ENCODE measurements at regions not wholly inside any gene's neighbourhood (a gene's known extent, or its start where the extent isn't known, plus 50 kb on each side); places are given as distances from the start of the nearest gene placed in this dataset.
A peak's percentile ranks its signal among the peaks of the same experiment; 100 is the strongest.

GRCh38 chr14:21988413-21988812 is 314.8 kb upstream of the OR4E1 start:
- Mint-ChIP-seq H3K27ac (peak overlapping the region; percentile 59), H3K36me3 (ENCODE audit: low read depth) (peaks cover 3% of the 10 kb centered on the region), H3K4me1 (peaks cover 8% of the 10 kb centered on the region), H3K27me3 (peaks cover 8% of the 10 kb centered on the region), H3K4me3 (no peak overlapping the region)
- H3K9me3 ChIP-seq (ENCODE audit: control insufficient read depth, low read length, poor library complexity, severe bottlenecking) = no peaks in the 10 kb centered on the region
- DNase-seq (no peak), ATAC-seq (no peak)

DNA sequence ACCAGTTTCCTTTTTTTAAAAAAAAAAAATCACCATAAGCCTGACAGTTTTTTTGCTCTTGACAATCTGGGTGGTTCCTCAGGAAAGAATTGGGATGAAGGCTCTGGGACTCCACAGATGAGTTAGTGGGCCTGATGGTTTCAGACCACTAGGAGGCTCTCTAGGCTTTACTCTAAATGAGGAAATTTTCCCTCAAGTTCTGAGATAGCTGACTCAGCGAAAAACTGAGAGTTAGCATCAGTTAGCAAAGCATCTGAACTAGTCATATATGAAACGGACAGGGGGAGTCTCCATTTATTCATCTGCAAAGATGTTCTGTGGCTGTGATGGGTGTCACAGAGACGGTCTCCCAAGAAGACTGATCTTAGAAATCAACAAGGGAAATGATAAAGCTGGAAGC is 314.3 kb upstream of the OR4E1 start:
- DNase-seq (no peak), ATAC-seq (peak; percentile 44)
- H3K27me3 Mint-ChIP-seq = peaks cover 8% of the 10 kb centered on the region
- H3K4me3 Mint-ChIP-seq = peak overlapping the region; percentile 21
- H3K9me3 ChIP-seq (ENCODE audit: control insufficient read depth, low read length, poor library complexity, severe bottlenecking) = no peaks in the 10 kb centered on the region
- H3K4me1 Mint-ChIP-seq = peaks cover 8% of the 10 kb centered on the region
- peak overlapping the region; percentile 59 for H3K27ac Mint-ChIP-seq
- peaks cover 3% of the 10 kb centered on the region for H3K36me3 Mint-ChIP-seq (ENCODE audit: low read depth)

DNA sequence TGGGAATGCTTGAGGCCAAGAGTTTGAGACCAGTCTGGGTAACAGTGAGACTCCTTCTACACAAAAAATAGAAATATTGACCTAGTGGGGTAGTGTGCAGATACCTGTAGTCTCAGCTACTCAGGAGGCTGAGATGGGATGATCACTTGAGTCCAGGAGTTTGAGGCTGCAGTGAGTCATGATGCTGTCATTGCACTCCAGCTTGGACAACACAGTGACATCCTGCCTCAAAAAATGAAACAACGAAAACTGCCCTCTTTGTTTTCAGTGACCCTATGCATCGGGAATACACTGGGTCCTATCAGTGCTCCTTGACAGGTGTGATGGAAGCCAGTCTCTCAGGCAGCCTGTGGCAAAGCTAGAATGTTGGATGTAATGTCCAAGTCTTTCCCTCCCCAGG is 311.5 kb upstream of the OR4E1 start:
- no peak overlapping the region for H3K4me3 Mint-ChIP-seq
- peaks cover 3% of the 10 kb centered on the region for H3K36me3 Mint-ChIP-seq (ENCODE audit: low read depth)
- H3K9me3 ChIP-seq (ENCODE audit: control insufficient read depth, low read length, poor library complexity, severe bottlenecking) = no peaks in the 10 kb centered on the region
- H3K27ac Mint-ChIP-seq = peak overlapping the region; percentile 57
- peaks cover 12% of the 10 kb centered on the region for H3K4me1 Mint-ChIP-seq
- DNase-seq (no peak), ATAC-seq (no peak)
- peaks cover 8% of the 10 kb centered on the region for H3K27me3 Mint-ChIP-seq

- Mint-ChIP-seq H3K4me3 (peak overlapping the region; percentile 53), H3K27ac (peak overlapping the region; percentile 19), H3K27me3 (no peaks in the 10 kb centered on the region), H3K36me3 (ENCODE audit: low read depth) (no peaks in the 10 kb centered on the region), H3K4me1 (peaks cover 10% of the 10 kb centered on the region)
- H3K9me3 ChIP-seq (ENCODE audit: control insufficient read depth, low read length, poor library complexity, severe bottlenecking) = no peaks in the 10 kb centered on the region
- ATAC-seq (peak; percentile 45), DNase-seq (no peak)
These were observed 305.3 kb upstream of the OR4E1 start for GRCh38 chr14:21978999-21979314.

DNA sequence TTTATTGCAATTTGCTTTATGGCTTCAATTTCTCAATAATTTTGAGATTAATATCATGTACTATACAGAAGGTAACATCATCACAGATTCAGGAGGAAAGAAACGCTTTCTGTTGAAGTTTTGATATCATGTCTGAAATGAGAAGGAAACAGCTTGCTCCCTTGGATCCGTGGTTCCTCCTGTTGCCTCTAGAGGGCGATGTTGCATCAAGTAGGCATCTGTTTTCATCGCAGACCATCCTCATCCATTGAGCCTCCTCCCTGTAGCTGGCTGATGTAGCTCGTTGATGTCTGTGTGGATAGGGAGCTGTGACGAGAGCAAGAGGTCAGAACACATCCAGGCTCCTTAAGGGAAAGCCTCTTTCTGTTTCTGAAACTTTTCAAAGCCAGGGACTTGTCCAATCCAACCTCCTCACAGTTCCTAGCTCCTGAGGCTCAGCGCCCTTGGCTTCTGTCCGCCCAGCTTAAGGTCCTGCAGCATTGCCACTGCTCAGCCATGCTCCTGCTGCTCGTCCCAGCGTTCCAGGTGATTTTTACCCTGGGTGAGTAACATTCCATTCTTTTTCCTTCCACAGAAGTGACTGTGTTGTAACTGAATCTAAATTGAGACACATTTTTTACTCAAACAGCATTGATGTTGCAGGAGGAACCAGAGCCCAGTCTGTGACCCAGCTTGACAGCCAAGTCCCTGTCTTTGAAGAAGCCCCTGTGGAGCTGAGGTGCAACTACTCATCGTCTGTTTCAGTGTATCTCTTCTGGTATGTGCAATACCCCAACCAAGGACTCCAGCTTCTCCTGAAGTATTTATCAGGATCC is 304.8 kb upstream of the OR4E1 start:
- Mint-ChIP-seq H3K27me3 (no peaks in the 10 kb centered on the region), H3K27ac (peak overlapping the region; percentile 19), H3K4me1 (peaks cover 10% of the 10 kb centered on the region), H3K36me3 (ENCODE audit: low read depth) (no peaks in the 10 kb centered on the region), H3K4me3 (peak overlapping the region; percentile 53)
- peak; percentile 77 for ATAC-seq
- peak in 2 of 3 donors; percentile 41 to 46 for DNase-seq
- H3K9me3 ChIP-seq (ENCODE audit: control insufficient read depth, low read length, poor library complexity, severe bottlenecking) = no peaks in the 10 kb centered on the region

- peak overlapping the region; percentile 88 for H3K27ac Mint-ChIP-seq
- H3K36me3 Mint-ChIP-seq (ENCODE audit: low read depth) = no peaks in the 10 kb centered on the region
- no peaks in the 10 kb centered on the region for H3K9me3 ChIP-seq (ENCODE audit: control insufficient read depth, low read length, poor library complexity, severe bottlenecking)
- peaks cover 5% of the 10 kb centered on the region for H3K4me1 Mint-ChIP-seq
- no peaks in the 10 kb centered on the region for H3K27me3 Mint-ChIP-seq
- peak; percentile 62 for ATAC-seq
- DNase-seq = no peak
- H3K4me3 Mint-ChIP-seq = peak overlapping the region; percentile 12
These were observed 301.1 kb upstream of the OR4E1 start for GRCh38 chr14:21974741-21975140.

- peaks cover 8% of the 10 kb centered on the region for H3K4me1 Mint-ChIP-seq
- H3K27me3 Mint-ChIP-seq = peaks cover 5% of the 10 kb centered on the region
- ATAC-seq = peak; percentile 96
- DNase-seq = peak in 1 of 3 donors; percentile 14
- no peak overlapping the region for H3K27ac Mint-ChIP-seq
- no peaks in the 10 kb centered on the region for H3K36me3 Mint-ChIP-seq (ENCODE audit: low read depth)
- H3K9me3 ChIP-seq (ENCODE audit: control insufficient read depth, low read length, poor library complexity, severe bottlenecking) = no peaks in the 10 kb centered on the region
- H3K4me3 Mint-ChIP-seq = peak overlapping the region; percentile 71
These were observed 291.4 kb upstream of the OR4E1 start for GRCh38 chr14:21965042-21965441.

DNA sequence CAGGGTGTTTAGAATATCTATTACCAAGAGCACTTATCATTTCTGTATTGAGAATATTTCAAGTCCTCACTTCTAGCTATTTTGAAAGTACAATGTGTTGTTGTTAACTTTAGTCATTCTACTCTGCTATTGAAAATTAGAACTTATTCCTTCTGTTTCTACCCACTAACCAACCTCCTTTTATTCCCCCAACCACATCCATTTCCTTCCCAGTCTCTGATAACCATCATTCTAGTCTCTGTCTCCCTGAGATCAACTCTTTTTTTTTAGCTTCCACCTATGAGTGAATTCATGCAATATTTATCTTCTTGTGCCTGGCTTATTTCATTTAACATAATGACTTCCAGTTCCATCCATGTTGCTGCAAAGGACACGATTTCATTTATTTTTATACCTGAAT is 290.6 kb upstream of the OR4E1 start:
- DNase-seq = no peak
- H3K27ac Mint-ChIP-seq = no peak overlapping the region

DNA sequence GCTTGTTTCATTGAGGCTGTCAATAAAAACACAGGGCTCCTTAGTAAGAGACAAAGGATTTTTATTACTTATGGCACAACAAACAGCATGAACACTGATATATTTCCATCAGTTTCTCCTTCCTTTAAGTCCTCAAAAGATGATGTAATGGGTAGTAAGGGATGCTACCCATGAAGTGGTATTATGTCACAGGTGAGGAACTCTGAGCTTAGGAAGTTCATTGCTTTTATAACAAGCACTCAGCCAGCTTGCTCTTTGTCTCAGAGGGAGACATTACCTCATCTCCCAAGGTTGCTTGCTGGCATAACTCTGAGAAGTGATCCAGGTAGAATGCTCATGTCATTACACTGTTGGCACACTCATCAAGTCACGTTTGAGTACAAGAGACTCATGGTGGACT is 287.0 kb upstream of the OR4E1 start:
- H3K27me3 Mint-ChIP-seq = no peaks in the 10 kb centered on the region
- H3K4me1 Mint-ChIP-seq = peaks cover 8% of the 10 kb centered on the region
- no peaks in the 10 kb centered on the region for H3K9me3 ChIP-seq (ENCODE audit: control insufficient read depth, low read length, poor library complexity, severe bottlenecking)
- no peak overlapping the region for H3K27ac Mint-ChIP-seq
- H3K4me3 Mint-ChIP-seq = no peak overlapping the region
- peaks cover 2% of the 10 kb centered on the region for H3K36me3 Mint-ChIP-seq (ENCODE audit: low read depth)
- no peak for DNase-seq
- no peak for ATAC-seq

More for the DNA sequence above, 290.6 kb upstream of the OR4E1 start:
- Mint-ChIP-seq H3K27me3 (peaks cover under 1% of the 10 kb centered on the region), H3K36me3 (ENCODE audit: low read depth) (no peaks in the 10 kb centered on the region), H3K4me3 (no peak overlapping the region), H3K4me1 (peaks cover 8% of the 10 kb centered on the region)
- no peaks in the 10 kb centered on the region for H3K9me3 ChIP-seq (ENCODE audit: control insufficient read depth, low read length, poor library complexity, severe bottlenecking)
- no peak for ATAC-seq

- H3K4me3 Mint-ChIP-seq = no peak overlapping the region
These were observed 268.3 kb upstream of the OR4E1 start for GRCh38 chr14:21941885-21942284.

GRCh38 chr14:21940887-21941856 is 267.6 kb upstream of the OR4E1 start:
- ATAC-seq (peak; percentile 71), DNase-seq (peak in 2 of 3 donors; percentile 8 to 14)
- Mint-ChIP-seq H3K36me3 (ENCODE audit: low read depth) (no peaks in the 10 kb centered on the region), H3K4me1 (peaks cover 5% of the 10 kb centered on the region), H3K27me3 (peaks cover 5% of the 10 kb centered on the region), H3K27ac (peak overlapping the region; percentile 82), H3K4me3 (peak overlapping the region; percentile 86)
- H3K9me3 ChIP-seq (ENCODE audit: control insufficient read depth, low read length, poor library complexity, severe bottlenecking) = no peaks in the 10 kb centered on the region

More at GRCh38 chr14:21941885-21942284, 268.3 kb upstream of the OR4E1 start:
- H3K27me3 Mint-ChIP-seq = peaks cover 5% of the 10 kb centered on the region
- H3K4me1 Mint-ChIP-seq = peaks cover 5% of the 10 kb centered on the region
- ATAC-seq (no peak), DNase-seq (no peak)
- H3K9me3 ChIP-seq (ENCODE audit: control insufficient read depth, low read length, poor library complexity, severe bottlenecking) = no peaks in the 10 kb centered on the region
- H3K36me3 Mint-ChIP-seq (ENCODE audit: low read depth) = no peaks in the 10 kb centered on the region
- peak overlapping the region; percentile 82 for H3K27ac Mint-ChIP-seq

DNA sequence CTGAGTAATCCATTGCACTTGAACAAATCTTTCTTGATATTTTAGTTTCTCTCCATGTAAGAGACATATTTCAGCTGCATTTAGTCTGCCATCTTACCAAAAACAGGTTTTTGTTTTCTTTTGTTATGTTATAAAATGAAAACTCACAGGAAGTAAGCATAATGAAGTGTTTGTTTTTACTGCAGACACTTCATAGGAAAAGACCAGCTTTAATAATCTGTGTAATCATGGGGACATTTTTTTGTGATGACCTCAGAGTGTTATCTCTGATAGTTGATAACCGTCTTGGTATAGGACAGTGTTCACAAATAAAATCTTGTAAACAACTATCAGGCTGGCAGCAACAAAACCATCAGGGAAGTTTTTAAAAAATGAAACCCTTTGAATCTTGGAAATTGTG is 266.2 kb upstream of the OR4E1 start:
- H3K27me3 Mint-ChIP-seq = no peaks in the 10 kb centered on the region
- peaks cover 5% of the 10 kb centered on the region for H3K4me1 Mint-ChIP-seq
- ATAC-seq (no peak), DNase-seq (no peak)
- no peaks in the 10 kb centered on the region for H3K36me3 Mint-ChIP-seq (ENCODE audit: low read depth)
- no peaks in the 10 kb centered on the region for H3K9me3 ChIP-seq (ENCODE audit: control insufficient read depth, low read length, poor library complexity, severe bottlenecking)
- no peak overlapping the region for H3K27ac Mint-ChIP-seq
- no peak overlapping the region for H3K4me3 Mint-ChIP-seq

- no peaks in the 10 kb centered on the region for H3K27me3 Mint-ChIP-seq
- DNase-seq = no peak
- H3K4me3 Mint-ChIP-seq = no peak overlapping the region
- no peak overlapping the region for H3K27ac Mint-ChIP-seq
- peaks cover 3% of the 10 kb centered on the region for H3K4me1 Mint-ChIP-seq
- H3K36me3 Mint-ChIP-seq (ENCODE audit: low read depth) = no peaks in the 10 kb centered on the region
- no peak for ATAC-seq
- H3K9me3 ChIP-seq (ENCODE audit: control insufficient read depth, low read length, poor library complexity, severe bottlenecking) = no peaks in the 10 kb centered on the region
These were observed 264.4 kb upstream of the OR4E1 start for GRCh38 chr14:21937996-21938395.

Data from T-helper 17 cell (primary cell).